HFFc6 (cell line): ENCODE measurements at regions not wholly inside any gene's neighbourhood (a gene's known extent, or its start where the extent isn't known, plus 50 kb on each side); places are given as distances from the start of the nearest gene placed in this dataset.
A peak's percentile ranks its signal among the peaks of the same experiment; 100 is the strongest.

Experiments
- DNase-seq: peaks from one replicate; pipeline ENCODE4 v3.0.0-alpha.2; 2018
- H3K27ac Mint-ChIP-seq: 2 replicates; pipeline ENCODE4 v1.8.0; 2020; ENCODE audit warnings: mild to moderate bottlenecking, mixed read lengths
- H3K27me3 Mint-ChIP-seq: 2 replicates; pipeline ENCODE4 v1.8.0; 2021; ENCODE audit warnings: mild to moderate bottlenecking, moderate library complexity, mixed read lengths; ENCODE audit not compliant: insufficient read depth
- H3K36me3 Mint-ChIP-seq: 2 replicates; pipeline ENCODE4 v1.8.0; 2021; ENCODE audit warnings: low read depth, mixed read lengths
- H3K4me1 Mint-ChIP-seq: 2 replicates; pipeline ENCODE4 v1.8.0; 2020; ENCODE audit warnings: low read depth, mixed read lengths
- H3K4me3 Mint-ChIP-seq: 2 replicates; pipeline ENCODE4 v1.8.0; 2020; ENCODE audit warnings: mild to moderate bottlenecking, moderate library complexity, mixed read lengths
- H3K9me3 Mint-ChIP-seq: 2 replicates; pipeline ENCODE4 v1.8.0; 2020; ENCODE audit warnings: mild to moderate bottlenecking, mixed read lengths
- CTCF ChIP-seq: fragments of 200-600 bp; sonication (generic); IDR thresholded peaks from 2 replicates; pipeline ENCODE4 v1.5.0; 2021; ENCODE audit warnings: antibody characterized with exemption, mild to moderate bottlenecking

DNA sequence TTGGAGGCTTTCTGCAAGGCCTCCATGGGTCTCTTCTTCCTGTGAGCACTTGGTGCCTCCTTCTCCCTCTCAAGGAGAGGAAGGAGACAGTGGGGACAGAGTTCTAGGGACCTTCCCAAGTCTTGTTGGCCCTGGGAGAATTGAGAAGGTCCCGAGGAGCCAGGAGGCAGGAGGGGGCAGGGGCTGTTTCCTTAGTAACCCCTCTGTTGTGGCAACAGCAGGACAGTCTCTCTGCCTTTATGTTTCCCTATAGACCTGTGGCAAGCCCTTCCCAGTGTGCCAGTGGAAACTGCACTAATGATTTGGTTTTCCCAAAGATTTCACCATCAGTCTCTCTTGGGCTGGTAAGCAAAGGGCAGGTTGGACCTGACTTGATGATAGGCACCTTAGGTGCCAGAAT is 87.8 kb upstream of the GALNT15 start:
- peaks cover 22% of the 10 kb centered on the region for H3K9me3 Mint-ChIP-seq
- no peak for TF ChIP-seq CTCF
- no peak for DNase-seq
- H3K4me3 Mint-ChIP-seq = no peak overlapping the region
- H3K36me3 Mint-ChIP-seq = peaks cover 23% of the 10 kb centered on the region
- H3K27me3 Mint-ChIP-seq = no peaks in the 10 kb centered on the region
- H3K27ac Mint-ChIP-seq = no peak overlapping the region
- H3K4me1 Mint-ChIP-seq = peaks cover 20% of the 10 kb centered on the region

- Mint-ChIP-seq H3K9me3 (peaks cover 4% of the 10 kb centered on the region), H3K27me3 (no peaks in the 10 kb centered on the region), H3K4me1 (peaks cover 20% of the 10 kb centered on the region), H3K36me3 (peaks cover 6% of the 10 kb centered on the region; the same call in 1 of the 2 replicates), H3K4me3 (no peak overlapping the region), H3K27ac (no peak overlapping the region)
- no peak for DNase-seq
- no peak for TF ChIP-seq CTCF
Observed at GRCh38 chr3:16088496-16088895, 86.0 kb upstream of the GALNT15 start.

DNA sequence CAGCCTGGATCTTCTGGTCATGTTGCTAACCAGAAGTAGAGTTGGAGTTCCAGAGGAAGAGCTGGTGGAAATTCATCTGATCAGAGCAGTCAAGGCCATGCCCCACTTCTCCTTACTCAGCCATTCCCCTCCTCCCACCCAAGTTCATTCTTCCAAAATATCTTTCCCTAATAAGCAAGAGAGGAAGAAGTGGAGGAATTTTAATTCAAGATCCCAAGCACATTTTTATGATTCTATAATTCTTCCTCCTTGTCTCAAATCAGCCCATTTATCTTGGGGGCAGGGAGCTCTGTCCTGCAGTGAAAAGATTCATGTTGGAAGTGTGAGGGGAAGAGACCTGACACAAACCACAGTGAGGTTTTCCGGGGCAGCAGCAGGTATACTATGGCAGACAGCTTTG is 85.0 kb upstream of the GALNT15 start:
- H3K27me3 Mint-ChIP-seq = no peaks in the 10 kb centered on the region; the same call in 1 of the 2 replicates
- H3K9me3 Mint-ChIP-seq = peaks cover 2% of the 10 kb centered on the region; the same call in 1 of the 2 replicates
- H3K36me3 Mint-ChIP-seq = peaks cover 3% of the 10 kb centered on the region; the same call in 1 of the 2 replicates
- DNase-seq = no peak
- no peak overlapping the region for H3K27ac Mint-ChIP-seq
- no peak for TF ChIP-seq CTCF
- H3K4me3 Mint-ChIP-seq = peak overlapping the region; percentile 63; the same call in 1 of the 2 replicates
- H3K4me1 Mint-ChIP-seq = peaks cover 20% of the 10 kb centered on the region

GRCh38 chr3:16090024-16090423 is 84.5 kb upstream of the GALNT15 start:
- Mint-ChIP-seq H3K27ac (no peak overlapping the region), H3K27me3 (no peaks in the 10 kb centered on the region; the same call in 1 of the 2 replicates), H3K4me3 (peak overlapping the region; percentile 63), H3K4me1 (peaks cover 18% of the 10 kb centered on the region), H3K9me3 (no peaks in the 10 kb centered on the region), H3K36me3 (no peaks in the 10 kb centered on the region)
- no peak for TF ChIP-seq CTCF
- peak; percentile 97 for DNase-seq

DNA sequence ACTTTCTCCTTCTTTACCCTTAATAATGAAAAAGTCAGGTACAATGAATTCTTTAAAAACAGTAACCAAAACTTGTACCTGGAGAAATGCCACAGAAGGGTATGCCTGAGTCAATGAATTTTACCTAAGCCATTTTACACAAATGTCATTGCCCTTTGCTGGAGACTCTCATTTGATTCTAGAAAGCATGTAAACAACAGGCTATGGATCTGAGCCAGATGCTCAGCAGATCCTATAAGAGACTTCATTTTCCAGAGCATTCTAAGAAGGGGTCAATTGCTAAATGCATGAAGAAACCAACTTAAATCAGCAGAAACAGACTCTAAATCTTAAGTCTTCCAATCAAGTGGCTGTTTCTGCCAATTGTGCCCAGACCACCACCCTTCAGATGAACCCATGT is 83.8 kb upstream of the GALNT15 start:
- H3K4me1 Mint-ChIP-seq = peaks cover 11% of the 10 kb centered on the region
- TF ChIP-seq CTCF = no peak

GRCh38 chr3:16092923-16093322 is 81.6 kb upstream of the GALNT15 start:
- no peak overlapping the region for H3K4me3 Mint-ChIP-seq
- no peak overlapping the region for H3K27ac Mint-ChIP-seq
- H3K9me3 Mint-ChIP-seq = no peaks in the 10 kb centered on the region
- no peaks in the 10 kb centered on the region; the same call in 1 of the 2 replicates for H3K27me3 Mint-ChIP-seq
- TF ChIP-seq CTCF = no peak
- H3K36me3 Mint-ChIP-seq = peaks cover 12% of the 10 kb centered on the region
- DNase-seq = no peak
- peaks cover 6% of the 10 kb centered on the region for H3K4me1 Mint-ChIP-seq

More for the DNA sequence above, 83.8 kb upstream of the GALNT15 start:
- no peaks in the 10 kb centered on the region; the same call in 1 of the 2 replicates for H3K27me3 Mint-ChIP-seq
- no peaks in the 10 kb centered on the region for H3K9me3 Mint-ChIP-seq
- H3K36me3 Mint-ChIP-seq = no peaks in the 10 kb centered on the region
- H3K4me3 Mint-ChIP-seq = peak overlapping the region; percentile 63; the same call in 1 of the 2 replicates
- H3K27ac Mint-ChIP-seq = 0 out of 2 replicates have a peak overlapping the region, but pooled peaks have one; percentile 4
- no peak for DNase-seq
